ENCODE measurements at regions not wholly inside any gene's neighbourhood (a gene's known extent, or its start where the extent isn't known, plus 50 kb on each side); places are given as distances from the start of the nearest gene placed in this dataset.

- Histone ChIP-seq H3K9ac (no peak overlapping the region), H3K27me3 (ENCODE audit: insufficient read depth) (no peaks in the 10 kb centered on the region), H3F3A (replicated peaks; ENCODE audit: insufficient read depth) (no peaks in the 10 kb centered on the region), H3K79me2 (ENCODE audit: insufficient read depth) (no peaks in the 10 kb centered on the region), H3K4me1 (ENCODE audit: control insufficient read depth in 1 of 2, insufficient read depth in 2 of 2, low read depth in 1 of 2, low read length in 1 of 2) (no peaks in the 10 kb centered on the region), H2AFZ (ENCODE audit: low read depth) (no peak overlapping the region), H3K9me3 (no peaks in the 10 kb centered on the region), H3K4me2 (no peak overlapping the region), H4K20me1 (ENCODE audit: insufficient read depth) (no peaks in the 10 kb centered on the region), H3K36me3 (replicated peaks in 1 of 2; ENCODE audit: control insufficient read depth in 1 of 2, insufficient read depth in 2 of 2, low read length in 1 of 2) (no peaks in the 10 kb centered on the region), H3K27ac (ENCODE audit: low read depth in 2 of 2, low read length in 1 of 2) (no peak overlapping the region), H3K4me3 (ENCODE audit: low read depth in 2 of 2, low read length in 1 of 2) (no peak overlapping the region), H3K9me2 (no peaks in the 10 kb centered on the region)
- CTCF ChIA-PET = no interaction called here
- TF ChIP-seq TAF1 (IDR thresholded peaks at IDR 0.05; ENCODE audit: borderline replicate concordance, low read depth, low read length) = no peak
- no peak for TF ChIP-seq YY1 (IDR thresholded peaks at IDR 0.05; ENCODE audit: low read depth)
- no peak for TF ChIP-seq MXI1 (IDR thresholded peaks at IDR 0.05; ENCODE audit: low read depth, low read length)
- no peak for TF ChIP-seq GATA2 (CRISPR knock-in tag; IDR thresholded peaks at IDR 0.05)
- TF ChIP-seq ELF1 (IDR thresholded peaks at IDR 0.05) = no peak
- no peak for TF ChIP-seq SMC3 (IDR thresholded peaks at IDR 0.05; ENCODE audit: low read depth, low read length)
- TF ChIP-seq, protein P1, sequence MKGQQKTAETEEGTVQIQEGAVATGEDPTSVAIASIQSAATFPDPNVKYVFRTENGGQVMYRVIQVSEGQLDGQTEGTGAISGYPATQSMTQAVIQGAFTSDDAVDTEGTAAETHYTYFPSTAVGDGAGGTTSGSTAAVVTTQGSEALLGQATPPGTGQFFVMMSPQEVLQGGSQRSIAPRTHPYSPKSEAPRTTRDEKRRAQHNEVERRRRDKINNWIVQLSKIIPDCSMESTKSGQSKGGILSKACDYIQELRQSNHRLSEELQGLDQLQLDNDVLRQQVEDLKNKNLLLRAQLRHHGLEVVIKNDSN (IDR thresholded peaks at IDR 0.05; ENCODE audit: borderline replicate concordance, low read depth) = no peak
- no peak for TF ChIP-seq RXRA (IDR thresholded peaks at IDR 0.05; ENCODE audit: borderline replicate concordance, low read depth)
- POLR2A ChIA-PET = no interaction called here
- 53% methylated on average over 13 of the region's 13 CpGs for WGBS (ENCODE audit: low lambda C conversion rate)
- no peak for DNase-seq
Measured at GRCh38 chr13:111556496-111556895, 236.1 kb downstream of the TEX29 start.

DNA sequence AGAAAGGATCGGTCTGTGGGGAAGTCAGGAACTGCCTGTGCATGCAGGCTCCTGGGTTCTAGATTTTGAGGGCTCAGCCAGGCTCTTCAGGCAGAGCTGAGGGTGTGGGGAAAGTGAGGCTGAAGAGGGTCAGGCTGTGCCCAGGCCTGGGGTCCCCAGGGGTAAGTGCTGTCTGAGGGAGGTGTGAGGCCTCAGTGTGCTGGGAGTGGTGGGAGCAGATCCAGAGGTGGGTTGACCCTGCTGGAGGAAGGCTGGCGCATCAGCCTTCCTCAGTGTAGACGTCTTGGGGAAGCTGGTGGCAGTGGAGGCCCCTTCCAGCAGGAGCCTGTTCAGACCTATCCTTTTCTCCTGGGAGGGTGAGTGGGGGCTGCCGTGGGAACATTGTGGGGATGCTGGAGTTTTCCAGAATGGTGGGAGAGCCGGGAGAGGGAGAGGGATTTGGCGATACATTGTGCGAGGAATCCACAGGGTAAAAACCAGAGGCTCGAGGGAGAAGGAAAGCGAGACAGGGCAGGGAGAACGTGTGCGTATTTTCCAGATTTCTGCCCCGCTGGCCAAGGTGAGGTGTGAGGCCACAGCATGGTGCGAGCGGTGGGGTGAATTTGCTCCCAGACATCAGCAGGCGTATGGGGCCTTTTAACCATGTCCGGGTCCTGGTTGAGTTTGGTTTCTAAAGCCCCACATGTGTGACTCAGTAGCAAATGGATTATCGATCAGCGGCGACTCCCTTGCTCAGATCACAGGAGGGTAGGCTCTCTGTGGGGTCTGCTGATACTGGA, 237.7 kb downstream of the TEX29 start:
- 29% methylated on average over 16 of the region's 19 CpGs for WGBS (ENCODE audit: low lambda C conversion rate)
- Histone ChIP-seq H3K4me2 (no peak overlapping the region), H2AFZ (ENCODE audit: low read depth) (no peak overlapping the region), H3K9me2 (no peaks in the 10 kb centered on the region), H3K27me3 (ENCODE audit: insufficient read depth) (no peaks in the 10 kb centered on the region), H3K27ac (ENCODE audit: low read depth in 2 of 2, low read length in 1 of 2) (no peak overlapping the region), H3K4me1 (ENCODE audit: control insufficient read depth in 1 of 2, insufficient read depth in 2 of 2, low read depth in 1 of 2, low read length in 1 of 2) (no peaks in the 10 kb centered on the region), H3K9ac (no peak overlapping the region), H3K4me3 (ENCODE audit: low read depth in 2 of 2, low read length in 1 of 2) (no peak overlapping the region), H4K20me1 (ENCODE audit: insufficient read depth) (no peaks in the 10 kb centered on the region), H3K79me2 (ENCODE audit: insufficient read depth) (no peaks in the 10 kb centered on the region), H3K9me3 (no peaks in the 10 kb centered on the region), H3F3A (replicated peaks; ENCODE audit: insufficient read depth) (no peaks in the 10 kb centered on the region), H3K36me3 (replicated peaks in 1 of 2; ENCODE audit: control insufficient read depth in 1 of 2, insufficient read depth in 2 of 2, low read length in 1 of 2) (no peaks in the 10 kb centered on the region)
- ChIA-PET POLR2A (no interaction called here), CTCF (no interaction called here)
- DNase-seq = no peak
- TF ChIP-seq GABPA (IDR thresholded peaks at IDR 0.05; ENCODE audit: low read depth) (no peak), CTCF (IDR thresholded peaks at IDR 0.05) (no peak), RAD21 (IDR thresholded peaks at IDR 0.05; ENCODE audit: low read length) (no peak), TCF12 (IDR thresholded peaks at IDR 0.05) (no peak)

All from SK-N-SH (cell line).